22Rv1 (cell line): ENCODE measurements at regions not wholly inside any gene's neighbourhood (a gene's known extent, or its start where the extent isn't known, plus 50 kb on each side); places are given as distances from the start of the nearest gene placed in this dataset.

ENCODE experiments used
- H3K27ac ChIP-seq: fragments of 450-650 bp; 2 replicates; pipeline ENCODE4 v1.5.1; 2017
- CTCF ChIP-seq: fragments of 450-650 bp; IDR thresholded peaks from 2 replicates; pipeline ENCODE4 v1.5.1; 2017; ENCODE audit warnings: mild to moderate bottlenecking
- ZFX ChIP-seq: fragments of 450-650 bp; IDR thresholded peaks from 2 replicates; pipeline ENCODE4 v1.6.1; 2017; ENCODE audit warnings: antibody characterized with exemption, borderline replicate concordance

GRCh38 chr7:156475179-156475578 is 165.4 kb upstream of the RNF32 start:
- no peak for TF ChIP-seq ZFX
- no peak for TF ChIP-seq CTCF
- no peak overlapping the region for H3K27ac ChIP-seq

- TF ChIP-seq CTCF, result no peak
- H3K27ac ChIP-seq, result no peak overlapping the region
Measured at GRCh38 chr7:156474241-156474743, 166.3 kb upstream of the RNF32 start.

GRCh38 chr7:156473476-156474240 is 166.9 kb upstream of the RNF32 start:
- peak; percentile 94 for TF ChIP-seq CTCF
- no peak for TF ChIP-seq ZFX
- no peak overlapping the region for H3K27ac ChIP-seq

GRCh38 chr7:156472267-156472666 is 168.3 kb upstream of the RNF32 start:
- no peak overlapping the region for H3K27ac ChIP-seq
- TF ChIP-seq CTCF (no peak), ZFX (no peak)

GRCh38 chr7:156470399-156471320 is 169.9 kb upstream of the RNF32 start:
- no peak overlapping the region for H3K27ac ChIP-seq
- TF ChIP-seq ZFX, result no peak
- no peak for TF ChIP-seq CTCF

GRCh38 chr7:156466955-156467625 is 173.5 kb upstream of the RNF32 start:
- TF ChIP-seq ZFX, result no peak
- no peak for TF ChIP-seq CTCF
- no peak overlapping the region for H3K27ac ChIP-seq
